Peyer's patch (tissue), 4 donors: ENCODE measurements at regions not wholly inside any gene's neighbourhood (a gene's known extent, or its start where the extent isn't known, plus 50 kb on each side); places are given as distances from the start of the nearest gene placed in this dataset.

Source experiments
- DNase-seq, 3 donors: peaks; one replicate each; pipeline ENCODE4 v3.0.0-alpha.2; 2017 to 2019
- H3K27ac ChIP-seq, 4 donors: fragments of 200-600 bp; sonication (generic); one replicate each; pipeline ENCODE4 v1.5.1; 2016 to 2019
- H3K27me3 ChIP-seq, 2 donors: fragments of 200-600 bp; sonication (generic); one replicate each; pipeline ENCODE4 v1.5.1; 2019
- H3K36me3 ChIP-seq, 3 donors: fragments of 200-600 bp; sonication (generic); one replicate each; pipeline ENCODE4 v1.5.1; 2016 to 2019
- H3K4me1 ChIP-seq, 4 donors: fragments of 200-600 bp; sonication (generic); one replicate each; pipeline ENCODE4 v1.5.1; 2016 to 2019
- H3K4me3 ChIP-seq, 4 donors: fragments of 200-600 bp; sonication (generic); 1 replicate in 3 of 4; 2 replicates in 1 of 4; pipeline ENCODE4 v1.5.1; 2016 to 2019; ENCODE audit warnings: mild to moderate bottlenecking in 1 of 4
- H3K9me3 ChIP-seq, 4 donors: fragments of 200-600 bp; sonication (generic); one replicate each; pipeline ENCODE4 v1.5.1; 2016 to 2019; ENCODE audit warnings: mild to moderate bottlenecking in 1 of 4
- CTCF ChIP-seq, 6 experiments: fragments of 450-650 bp in 4 of 6; fragments of 200-600 bp in 2 of 6; sonication (generic) in 1 of 6; IDR thresholded peaks; one replicate each; pipeline ENCODE4 v1.5.1; 2017 to 2019; ENCODE audit warnings: antibody characterized with exemption in 6 of 6, mild to moderate bottlenecking in 3 of 6, moderate library complexity in 1 of 6
- POLR2A ChIP-seq, 2 donors: fragments of 450-650 bp; IDR thresholded peaks; one replicate each; pipeline ENCODE4 v1.5.1; 2017; ENCODE audit warnings: antibody characterized with exemption in 2 of 2, mild to moderate bottlenecking in 2 of 2, moderate library complexity in 2 of 2
- small RNA-seq, 2 donors: library from RNA; depleted of rRNA; stranded (forward); fragments of <200 nt; gene quantifications; one replicate each; pipeline ENCODE3, GENCODE V24; 2016

GRCh38 chr9:96022445-96023051, 147.1 kb downstream of the ERCC6L2 start:
- peak overlapping the region; percentile 75 to 91 (median 80) for H3K27ac ChIP-seq
- TF ChIP-seq CTCF (IDR thresholded peaks at IDR 0.05) (no peak), POLR2A (IDR thresholded peaks at IDR 0.05) (no peak)
- H3K27me3 ChIP-seq: peaks cover 0 to 15% of the 10 kb centered on the region in 2 donors
- no peaks in the 10 kb centered on the region for H3K9me3 ChIP-seq
- H3K4me1 ChIP-seq: peaks cover 0 to 26% (median 3%) of the 10 kb centered on the region in 4 donors
- peak overlapping the region; percentile 43 to 62 (median 54) for H3K4me3 ChIP-seq
- peak in 2 of 3 donors; percentile 60 to 73 for DNase-seq
- no peaks in the 10 kb centered on the region for H3K36me3 ChIP-seq

- TF ChIP-seq CTCF (IDR thresholded peaks at IDR 0.05): no peak
- peak in 1 of 3 donors; percentile 55 for DNase-seq
- H3K27ac ChIP-seq: peak overlapping the region; percentile 75 to 91 (median 80)
- H3K27me3 ChIP-seq: peaks cover 0 to 15% of the 10 kb centered on the region in 2 donors
- peaks cover 0 to 22% (median 0%) of the 10 kb centered on the region in 4 donors for H3K4me1 ChIP-seq
- H3K4me3 ChIP-seq: peak overlapping the region; percentile 43 to 62 (median 54)
- H3K9me3 ChIP-seq: no peaks in the 10 kb centered on the region
- no peaks in the 10 kb centered on the region for H3K36me3 ChIP-seq
Measured at GRCh38 chr9:96021551-96022444, 146.3 kb downstream of the ERCC6L2 start.

DNA sequence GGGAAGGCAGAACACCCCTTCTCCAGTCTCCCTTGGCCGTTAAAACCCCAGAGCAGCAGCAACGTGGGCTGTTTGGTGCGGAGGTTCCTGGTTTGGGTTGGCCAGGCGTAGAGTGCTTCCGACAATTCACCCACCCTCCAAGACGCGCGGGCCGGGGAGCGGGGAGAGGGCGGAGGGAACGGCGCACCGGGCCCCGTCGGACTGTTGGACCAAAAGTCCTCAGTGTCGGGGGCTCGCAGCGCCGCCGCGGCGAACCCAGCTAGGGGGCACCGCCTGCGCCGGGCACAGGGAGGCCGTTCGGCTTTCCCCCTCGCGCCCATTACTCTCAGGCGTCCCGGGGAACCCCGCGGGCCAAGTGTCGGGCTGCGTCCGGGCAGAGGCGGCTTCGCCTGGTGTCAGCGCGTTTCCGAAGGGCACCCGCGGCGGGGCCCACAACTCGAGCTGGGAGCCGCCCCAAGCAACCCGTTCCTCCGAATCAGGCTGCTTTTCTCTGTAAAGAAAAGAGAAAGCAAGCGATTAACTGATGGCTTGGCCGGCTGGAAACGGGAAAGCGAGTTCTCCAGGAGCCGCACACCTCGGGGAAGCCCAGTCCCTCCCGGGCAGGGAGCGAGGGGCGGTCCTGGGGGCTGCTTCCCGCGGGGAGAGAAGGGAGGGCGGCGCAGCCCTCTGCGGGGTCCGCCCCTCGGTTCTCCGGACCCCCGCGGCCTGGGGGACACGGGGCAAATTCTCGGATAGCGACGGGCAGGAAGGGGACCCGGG, 145.5 kb downstream of the ERCC6L2 start:
- Histone ChIP-seq H3K4me3 (peak overlapping the region; percentile 43 to 62 (median 54)), H3K4me1 (peaks cover 0 to 22% (median 0%) of the 10 kb centered on the region in 4 donors), H3K9me3 (no peaks in the 10 kb centered on the region), H3K27me3 (peaks cover 0 to 15% of the 10 kb centered on the region in 2 donors), H3K36me3 (no peaks in the 10 kb centered on the region), H3K27ac (peak overlapping the region; percentile 75 to 91 (median 80))
- DNase-seq: peak in 2 of 3 donors; percentile 56 to 66
- TF ChIP-seq POLR2A (IDR thresholded peaks at IDR 0.05): no peak

GRCh38 chr9:96020300-96020791, 144.9 kb downstream of the ERCC6L2 start:
- peak overlapping the region; percentile 43 to 62 (median 54) for H3K4me3 ChIP-seq

More at GRCh38 chr9:96020300-96020791, 144.9 kb downstream of the ERCC6L2 start:
- DNase-seq: no peak
- H3K36me3 ChIP-seq: no peaks in the 10 kb centered on the region
- H3K27me3 ChIP-seq: peaks cover 0 to 15% of the 10 kb centered on the region in 2 donors
- TF ChIP-seq POLR2A (IDR thresholded peaks at IDR 0.05) (no peak), CTCF (IDR thresholded peaks at IDR 0.05) (no peak)
- no peaks in the 10 kb centered on the region for H3K9me3 ChIP-seq
- peak overlapping the region; percentile 75 to 91 (median 80) for H3K27ac ChIP-seq
- peaks cover 0 to 22% (median 0%) of the 10 kb centered on the region in 4 donors for H3K4me1 ChIP-seq

Small RNA genes in the stretch of these regions (small RNA-seq; reads per million reads assigned to genes)
- 0 reads per million in 2 donors for gene RF00019
